Fibroblast of peridontal ligament (primary cell): ENCODE measurements at regions not wholly inside any gene's neighbourhood (a gene's known extent, or its start where the extent isn't known, plus 50 kb on each side); places are given as distances from the start of the nearest gene placed in this dataset.
"Not testable (repeated sequence)": the region's sequence is repeated elsewhere in the genome, so short reads cannot be mapped to it uniquely, and the experiment has no call there.

Experiments
- DNase-seq: peaks from one replicate; pipeline ENCODE4 v3.0.0-alpha.2; 2010; ENCODE audit errors: extremely low read depth

- no peak for DNase-seq
Observed at GRCh38 chrY:16715278-16715677, 1164.7 kb downstream of the CDY2B start.

GRCh38 chrY:16673102-16673787 is 1206.8 kb downstream of the CDY2B start:
- no peak for DNase-seq

- DNase-seq: peak; percentile 5
Observed at GRCh38 chrY:16668402-16668801, 1211.6 kb downstream of the CDY2B start.

- DNase-seq: no peak
Observed at GRCh38 chrY:16662741-16663140, 1217.3 kb downstream of the CDY2B start.

GRCh38 chrY:16659340-16659739 is 1220.7 kb downstream of the CDY2B start:
- no peak for DNase-seq

GRCh38 chrY:16653971-16654370 is 1226.0 kb downstream of the CDY2B start:
- peak; percentile 5 for DNase-seq

- no peak for DNase-seq
Observed at GRCh38 chrY:16645991-16646390, 1234.0 kb downstream of the CDY2B start.

- no peak for DNase-seq
Observed at GRCh38 chrY:16645449-16645848, 1234.6 kb downstream of the CDY2B start.

GRCh38 chrY:16644270-16644800 is 1235.7 kb downstream of the CDY2B start:
- DNase-seq: no peak

GRCh38 chrY:16639777-16640176 is 1240.2 kb downstream of the CDY2B start:
- peak; percentile 8 for DNase-seq

GRCh38 chrY:16638743-16639142 is 1241.3 kb downstream of the CDY2B start:
- not testable (repeated sequence) for DNase-seq

- no peak for DNase-seq
Observed at GRCh38 chrY:16636254-16636653, 1243.8 kb downstream of the CDY2B start.

GRCh38 chrY:16629146-16629545 is 1250.9 kb downstream of the CDY2B start:
- DNase-seq: peak; percentile 38

- no peak for DNase-seq
Observed at GRCh38 chrY:16627122-16627521, 1252.9 kb downstream of the CDY2B start.

- peak; percentile 28 for DNase-seq
Observed at GRCh38 chrY:16616201-16616975, 1263.6 kb downstream of the CDY2B start.

- DNase-seq: no peak
Observed at GRCh38 chrY:16608679-16609078, 1271.3 kb downstream of the CDY2B start.

- no peak for DNase-seq
Observed at GRCh38 chrY:16602146-16602545, 1277.9 kb downstream of the CDY2B start.

GRCh38 chrY:16601626-16602025 is 1278.4 kb downstream of the CDY2B start:
- no peak for DNase-seq

GRCh38 chrY:16572061-16572460 is 1308.0 kb downstream of the CDY2B start:
- DNase-seq: no peak

GRCh38 chrY:16562491-16562890 is 1317.5 kb downstream of the CDY2B start:
- no peak for DNase-seq

GRCh38 chrY:16522021-16522420 is 1358.0 kb downstream of the CDY2B start:
- DNase-seq: peak; percentile 3

- no peak for DNase-seq
Observed at GRCh38 chrY:16502733-16503214, 1377.2 kb downstream of the CDY2B start.

- DNase-seq: no peak
Observed at GRCh38 chrY:16490706-16491105, 1389.3 kb downstream of the CDY2B start.
